OCI-LY3 (cell line): ENCODE measurements at regions not wholly inside any gene's neighbourhood (a gene's known extent, or its start where the extent isn't known, plus 50 kb on each side); places are given as distances from the start of the nearest gene placed in this dataset.

ENCODE experiments used
- EZH2phosphoT487 ChIP-seq: fragments of 200-600 bp; shearing (Covaris generic); IDR thresholded peaks from 2 replicates; pipeline ENCODE4 v1.6.1; 2018; ENCODE audit warnings: antibody characterized with exemption, mixed run types, low read depth
- TF ChIP-seq, protein P1 (sequence below): fragments of 200-600, 300-600 bp; sonication (generic); IDR thresholded peaks from 2 replicates; pipeline ENCODE4 v1.5.1; 2014; ENCODE audit warnings: antibody characterized with exemption, low read length, low read depth

DNA sequence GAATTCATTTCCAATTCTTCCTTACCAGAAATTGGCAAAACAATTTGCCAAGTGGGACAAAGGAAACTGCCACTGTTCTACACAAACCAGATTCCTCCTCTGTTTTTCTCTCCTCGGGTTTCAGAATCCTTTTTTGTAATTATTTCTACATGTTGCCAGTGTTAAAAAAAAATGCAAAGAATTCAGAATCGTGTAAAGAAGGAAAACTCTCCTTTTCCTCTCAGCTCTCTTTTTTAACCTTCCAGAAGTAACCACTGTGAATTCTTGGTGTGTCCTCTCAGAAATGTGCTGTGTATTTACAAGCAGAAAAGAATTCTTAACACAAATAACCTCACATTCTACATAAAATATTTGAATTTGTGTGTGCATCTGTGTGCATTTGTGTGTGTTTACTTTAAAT, 224.6 kb downstream of the DRD1 start:
- TF ChIP-seq, protein P1, sequence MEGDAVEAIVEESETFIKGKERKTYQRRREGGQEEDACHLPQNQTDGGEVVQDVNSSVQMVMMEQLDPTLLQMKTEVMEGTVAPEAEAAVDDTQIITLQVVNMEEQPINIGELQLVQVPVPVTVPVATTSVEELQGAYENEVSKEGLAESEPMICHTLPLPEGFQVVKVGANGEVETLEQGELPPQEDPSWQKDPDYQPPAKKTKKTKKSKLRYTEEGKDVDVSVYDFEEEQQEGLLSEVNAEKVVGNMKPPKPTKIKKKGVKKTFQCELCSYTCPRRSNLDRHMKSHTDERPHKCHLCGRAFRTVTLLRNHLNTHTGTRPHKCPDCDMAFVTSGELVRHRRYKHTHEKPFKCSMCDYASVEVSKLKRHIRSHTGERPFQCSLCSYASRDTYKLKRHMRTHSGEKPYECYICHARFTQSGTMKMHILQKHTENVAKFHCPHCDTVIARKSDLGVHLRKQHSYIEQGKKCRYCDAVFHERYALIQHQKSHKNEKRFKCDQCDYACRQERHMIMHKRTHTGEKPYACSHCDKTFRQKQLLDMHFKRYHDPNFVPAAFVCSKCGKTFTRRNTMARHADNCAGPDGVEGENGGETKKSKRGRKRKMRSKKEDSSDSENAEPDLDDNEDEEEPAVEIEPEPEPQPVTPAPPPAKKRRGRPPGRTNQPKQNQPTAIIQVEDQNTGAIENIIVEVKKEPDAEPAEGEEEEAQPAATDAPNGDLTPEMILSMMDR = no peak
- TF ChIP-seq EZH2phosphoT487 = no peak
